ENCODE measurements at regions not wholly inside any gene's neighbourhood (a gene's known extent, or its start where the extent isn't known, plus 50 kb on each side); places are given as distances from the start of the nearest gene placed in this dataset.

DNA sequence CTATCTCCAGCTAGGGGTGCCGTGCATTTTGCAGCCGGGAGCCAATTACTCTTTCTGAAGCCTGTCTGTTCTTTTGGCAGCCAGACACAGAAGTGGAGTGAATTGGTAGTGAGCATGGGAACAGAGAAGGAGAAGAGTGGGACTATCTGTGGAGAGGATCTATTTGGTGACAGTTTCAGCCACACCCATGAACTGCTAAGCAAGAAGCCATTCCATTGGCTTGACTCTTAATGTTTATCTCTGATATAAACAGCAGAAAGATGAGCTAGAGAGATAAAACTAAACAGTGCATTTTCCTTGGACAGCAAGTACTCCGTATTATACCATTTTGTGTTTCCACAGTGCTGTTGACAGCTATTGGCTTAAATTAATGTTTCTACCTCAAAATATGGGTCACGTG, 259.6 kb upstream of the THUMPD2 start:
- TF ChIP-seq CTCF (IDR thresholded peaks at IDR 0.05; ENCODE audit: low read depth, low read length) (no peak), EZH2phosphoT487 (IDR thresholded peaks at IDR 0.05; ENCODE audit: low read depth) (no peak)

Measured in OCI-LY3 (cell line).